Upper lobe of left lung (tissue), 6 donors: ENCODE measurements at regions not wholly inside any gene's neighbourhood (a gene's known extent, or its start where the extent isn't known, plus 50 kb on each side); places are given as distances from the start of the nearest gene placed in this dataset.

Experiments
- ATAC-seq, 2 donors: fragments of 200-7000 bp; cut with Tn5 transposase; one replicate each; pipeline ENCODE4 v1.9.1; 2022; ENCODE audit warnings: mild to moderate bottlenecking in 2 of 2, moderate library complexity in 2 of 2; ENCODE audit not compliant: low FRiP score in 2 of 2
- DNase-seq, 2 donors: peaks; one replicate each; pipeline ENCODE4 v3.0.0-alpha.2; 2019 to 2020
- H3K27ac ChIP-seq, 4 donors: fragments of 200-600 bp; sonication (generic); one replicate each; pipeline ENCODE4 v1.5.1; 2016 to 2019
- H3K27me3 ChIP-seq, 4 donors: fragments of 200-600 bp; sonication (generic); one replicate each; pipeline ENCODE4 v1.5.1; 2017 to 2019
- H3K36me3 ChIP-seq, 4 donors: fragments of 200-600 bp; sonication (generic); one replicate each; pipeline ENCODE4 v1.5.1; 2016 to 2019
- H3K4me1 ChIP-seq, 4 donors: fragments of 200-600 bp; sonication (generic); one replicate each; pipeline ENCODE4 v1.5.1; 2018 to 2019
- H3K4me3 ChIP-seq, 4 donors: fragments of 200-600 bp; sonication (generic); one replicate each; pipeline ENCODE4 v1.5.1; 2017 to 2019; ENCODE audit warnings: mild to moderate bottlenecking in 2 of 4, moderate library complexity in 1 of 4
- H3K9me3 ChIP-seq, 4 donors: fragments of 200-600 bp; sonication (generic); one replicate each; pipeline ENCODE4 v1.5.1; 2018 to 2019
- CTCF ChIP-seq, 6 experiments: fragments of 450-650 bp in 4 of 6; fragments of 200-600 bp in 2 of 6; sonication (generic) in 2 of 6; IDR thresholded peaks; one replicate each; pipeline ENCODE4 v1.5.1; 2016 to 2019; ENCODE audit warnings: antibody characterized with exemption in 6 of 6
- EP300 ChIP-seq, 4 donors: sonication (generic); formaldehyde crosslinking; IDR thresholded peaks; one replicate each; pipeline ENCODE4 v1.5.1; 2017; ENCODE audit warnings: antibody characterized with exemption in 4 of 4, control low read depth in 2 of 4
- POLR2A ChIP-seq, 4 donors: fragments of 450-650 bp; IDR thresholded peaks; one replicate each; pipeline ENCODE4 v1.5.1; 2016 to 2017; ENCODE audit warnings: antibody characterized with exemption in 4 of 4, mild to moderate bottlenecking in 2 of 4
- POLR2AphosphoS5 ChIP-seq, 2 donors: sonication (generic); formaldehyde crosslinking; IDR thresholded peaks; one replicate each; pipeline ENCODE4 v1.5.1; 2017; ENCODE audit warnings: antibody characterized with exemption in 2 of 2
- WGBS, 2 donors: methylation state at CpG; one replicate each; pipeline ENCODE4 v1.1.5; 2017 to 2018; 5-methylcytosine and 5-hydroxymethylcytosine counted together
- donor health status: DM: no; HTN: no; CAD: no; lungs with moderate emphysema.
- donor health status: DM: no; HTN: yes; CAD: no; lungs with severe emphysema.

DNA sequence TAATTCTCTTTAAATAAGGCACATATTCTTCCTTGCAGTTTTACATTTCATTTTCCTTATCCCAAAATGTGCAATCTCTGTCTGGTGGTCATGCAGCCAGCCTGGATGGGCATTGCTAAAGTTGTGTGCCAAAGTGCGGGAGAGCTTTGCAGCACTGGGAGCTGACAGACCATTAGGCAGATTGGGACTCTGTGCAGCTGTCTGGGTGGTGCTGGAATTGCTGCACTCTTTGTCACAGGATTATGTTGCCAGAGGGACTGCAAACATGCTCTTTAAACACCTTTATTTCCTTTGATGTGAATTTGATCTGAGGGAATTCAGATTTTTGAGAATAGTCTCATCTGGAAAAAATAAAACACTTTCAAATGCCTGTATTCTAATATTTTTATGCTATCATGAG, 956.2 kb upstream of the DIAPH2 start:
- no peak for TF ChIP-seq CTCF (IDR thresholded peaks at IDR 0.05)
- no peak for TF ChIP-seq POLR2AphosphoS5 (IDR thresholded peaks at IDR 0.05)
- TF ChIP-seq EP300 (IDR thresholded peaks at IDR 0.05), result no peak
- no peak for TF ChIP-seq POLR2A (IDR thresholded peaks at IDR 0.05)
- no peak for DNase-seq
- no peaks in the 10 kb centered on the region for H3K27me3 ChIP-seq
- H3K4me3 ChIP-seq, result no peak overlapping the region
- WGBS, 2 donors, result 71 to 86% methylated on average over 1 of the region's 1 CpG
- ATAC-seq, result no peak
- no peak overlapping the region for H3K27ac ChIP-seq
- H3K9me3 ChIP-seq, result no peaks in the 10 kb centered on the region
- no peaks in the 10 kb centered on the region for H3K36me3 ChIP-seq
- H3K4me1 ChIP-seq, result no peaks in the 10 kb centered on the region

DNA sequence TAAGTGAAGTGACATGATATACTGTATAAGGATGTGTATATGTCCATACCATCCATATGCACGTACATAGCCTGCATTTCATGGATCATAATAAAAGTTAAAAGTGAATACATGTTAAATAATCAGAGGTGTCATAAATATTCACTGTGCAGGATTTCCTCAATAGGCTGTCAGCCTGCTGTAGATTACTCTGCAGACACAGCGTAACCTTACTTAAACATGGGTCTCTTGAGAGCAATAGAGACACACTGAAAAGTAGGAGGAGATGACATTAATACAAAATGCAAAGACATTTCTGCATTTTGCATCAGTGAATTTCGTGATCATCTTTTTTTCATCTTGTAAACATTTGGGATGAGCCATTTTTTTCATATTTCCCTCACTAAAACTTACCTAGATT, 955.2 kb upstream of the DIAPH2 start:
- WGBS, 2 donors, result 37 to 41% methylated on average over 3 of the region's 3 CpGs
- DNase-seq, result no peak
- Histone ChIP-seq H3K27ac (no peak overlapping the region), H3K4me3 (no peak overlapping the region), H3K9me3 (no peaks in the 10 kb centered on the region), H3K36me3 (no peaks in the 10 kb centered on the region), H3K4me1 (no peaks in the 10 kb centered on the region), H3K27me3 (no peaks in the 10 kb centered on the region)
- TF ChIP-seq POLR2AphosphoS5 (IDR thresholded peaks at IDR 0.05), result no peak
- TF ChIP-seq CTCF (IDR thresholded peaks at IDR 0.05), result no peak
- no peak for TF ChIP-seq EP300 (IDR thresholded peaks at IDR 0.05)
- TF ChIP-seq POLR2A (IDR thresholded peaks at IDR 0.05), result no peak
- ATAC-seq, result no peak

- ATAC-seq (no peak), DNase-seq (no peak)
- Histone ChIP-seq H3K4me1 (no peaks in the 10 kb centered on the region), H3K27me3 (no peaks in the 10 kb centered on the region), H3K27ac (no peak overlapping the region), H3K4me3 (no peak overlapping the region), H3K9me3 (no peaks in the 10 kb centered on the region), H3K36me3 (no peaks in the 10 kb centered on the region)
- TF ChIP-seq POLR2A (IDR thresholded peaks at IDR 0.05) (no peak), POLR2AphosphoS5 (IDR thresholded peaks at IDR 0.05) (no peak), EP300 (IDR thresholded peaks at IDR 0.05) (no peak), CTCF (IDR thresholded peaks at IDR 0.05) (no peak)
- WGBS, 2 donors, result 66 to 76% methylated on average over 3 of the region's 3 CpGs
Measured at GRCh38 chrX:95733426-95733825, 951.2 kb upstream of the DIAPH2 start.

GRCh38 chrX:95754411-95754810, 930.2 kb upstream of the DIAPH2 start:
- no peak for ATAC-seq
- no peaks in the 10 kb centered on the region for H3K4me1 ChIP-seq
- no peak overlapping the region for H3K27ac ChIP-seq
- 75 to 86% methylated on average over 3 of the region's 3 CpGs for WGBS, 2 donors
- H3K9me3 ChIP-seq, result no peaks in the 10 kb centered on the region
- H3K4me3 ChIP-seq, result no peak overlapping the region
- H3K36me3 ChIP-seq, result no peaks in the 10 kb centered on the region
- DNase-seq, result no peak
- H3K27me3 ChIP-seq, result no peaks in the 10 kb centered on the region
- TF ChIP-seq POLR2AphosphoS5 (IDR thresholded peaks at IDR 0.05) (no peak), CTCF (IDR thresholded peaks at IDR 0.05) (no peak), EP300 (IDR thresholded peaks at IDR 0.05) (no peak), POLR2A (IDR thresholded peaks at IDR 0.05) (no peak)

- Histone ChIP-seq H3K4me1 (no peaks in the 10 kb centered on the region), H3K27me3 (no peaks in the 10 kb centered on the region), H3K36me3 (no peaks in the 10 kb centered on the region), H3K4me3 (no peak overlapping the region), H3K27ac (no peak overlapping the region), H3K9me3 (no peaks in the 10 kb centered on the region)
- DNase-seq (no peak), ATAC-seq (no peak)
- no peak for TF ChIP-seq CTCF (IDR thresholded peaks at IDR 0.05)
- no peak for TF ChIP-seq POLR2A (IDR thresholded peaks at IDR 0.05)
- no peak for TF ChIP-seq POLR2AphosphoS5 (IDR thresholded peaks at IDR 0.05)
- no peak for TF ChIP-seq EP300 (IDR thresholded peaks at IDR 0.05)
- 40 to 48% methylated on average over 3 of the region's 3 CpGs for WGBS, 2 donors
Measured at GRCh38 chrX:95760356-95760755, 924.3 kb upstream of the DIAPH2 start.
